CD4-positive, alpha-beta T cell treated with Interferon alpha-2 for 1 hour (primary cell): ENCODE measurements at regions not wholly inside any gene's neighbourhood (a gene's known extent, or its start where the extent isn't known, plus 50 kb on each side); places are given as distances from the start of the nearest gene placed in this dataset.

Experiments used
- DNase-seq, 2 donors: peaks; one replicate each; pipeline ENCODE4 v3.0.0-alpha.2; 2020 to 2022

GRCh38 chrX:36950495-36951253 is 57.5 kb upstream of the FAM47C start:
- DNase-seq: no peak

GRCh38 chrX:36957425-36958328 is 50.5 kb upstream of the FAM47C start:
- no peak for DNase-seq
